GM12891 (cell line): ENCODE measurements at regions not wholly inside any gene's neighbourhood (a gene's known extent, or its start where the extent isn't known, plus 50 kb on each side); places are given as distances from the start of the nearest gene placed in this dataset.

Source experiments
- POLR2A ChIP-seq: IDR thresholded peaks from 2 replicates; pipeline ENCODE4 v1.6.1; 2011; ENCODE audit warnings: low read depth, low read length, control low read depth
- POLR2AphosphoS5 ChIP-seq: IDR thresholded peaks from 2 replicates; pipeline ENCODE4 v1.6.1; 2011; ENCODE audit warnings: low read depth, low read length, control low read depth

DNA sequence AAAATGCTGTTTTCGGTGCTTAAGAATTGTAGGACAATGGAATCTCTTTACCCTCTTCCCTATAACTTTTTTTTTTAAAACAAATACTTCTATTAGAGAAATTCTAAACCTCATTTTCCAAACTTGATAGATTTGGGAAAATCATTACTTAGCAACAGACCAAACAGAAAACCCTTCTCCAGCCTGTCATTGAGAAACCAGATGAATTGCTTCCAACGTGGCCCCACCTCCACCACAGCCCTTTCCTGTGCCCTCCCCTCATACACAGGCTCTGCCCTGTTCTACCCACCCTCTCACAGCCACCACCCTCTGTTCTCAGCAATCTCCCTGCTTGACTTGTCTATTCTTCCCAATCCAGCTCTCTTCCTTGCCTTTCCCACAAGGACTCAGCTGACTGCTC, 221.2 kb downstream of the DMRT2 start:
- TF ChIP-seq POLR2A (no peak), POLR2AphosphoS5 (no peak)
